Naive thymus-derived CD4-positive, alpha-beta T cell (primary cell): ENCODE measurements at regions not wholly inside any gene's neighbourhood (a gene's known extent, or its start where the extent isn't known, plus 50 kb on each side); places are given as distances from the start of the nearest gene placed in this dataset.
"Not testable (repeated sequence)": the region's sequence is repeated elsewhere in the genome, so short reads cannot be mapped to it uniquely, and the experiment has no call there.

Experiments used
- ATAC-seq: fragments of 150-1000 bp; cut with Tn5 transposase; 2 replicates; pipeline ENCODE4 v1.10.0; 2021; ENCODE audit warnings: mild to moderate bottlenecking, moderate library complexity
- CTCF ChIA-PET: fragments of 350-600 bp; sonication (Branson Sonifier 250); formaldehyde crosslinking; loops from one replicate; lab custom pipeline; 2021; ENCODE audit warnings: antibody characterized with exemption; lab: Charles Lee
- POLR2A ChIA-PET: fragments of 350-600 bp; sonication (Branson Sonifier 250); formaldehyde crosslinking; loops from one replicate; lab custom pipeline; 2021; ENCODE audit warnings: antibody characterized with exemption, inconsistent platforms; lab: Charles Lee
- DNase-seq, 9 donors: peaks; one replicate each; pipeline versions ENCODE4 v3.0.0 to v3.0.0-alpha.2; 2020 to 2022; ENCODE audit warnings: mixed read lengths in 1 of 9
- H3K27ac ChIP-seq: one replicate; pipeline ENCODE4 v1.7.0; 2013; ENCODE audit warnings: mild to moderate bottlenecking, low read depth, low read length, moderate library complexity
- H3K27me3 ChIP-seq, 2 donors: one replicate each; pipeline ENCODE4 v1.7.0; 2013; ENCODE audit warnings: low read length in 2 of 2, mild to moderate bottlenecking in 2 of 2, moderate library complexity in 2 of 2; ENCODE audit not compliant: control insufficient read depth in 2 of 2, insufficient read depth in 2 of 2
- H3K36me3 ChIP-seq, 3 experiments: 1 replicate in 2 of 3; 2 replicates in 1 of 3; pipeline ENCODE4 v1.7.0; 2013; ENCODE audit warnings: low read length in 3 of 3, mild to moderate bottlenecking in 3 of 3, moderate library complexity in 1 of 3; ENCODE audit not compliant: insufficient read depth in 3 of 3, control insufficient read depth in 2 of 3
- H3K4me1 ChIP-seq, 2 donors: one replicate each; pipeline ENCODE4 v1.7.0; 2013; ENCODE audit warnings: low read length in 2 of 2, mild to moderate bottlenecking in 2 of 2, moderate library complexity in 1 of 2; ENCODE audit not compliant: control insufficient read depth in 2 of 2, insufficient read depth in 2 of 2
- H3K4me3 ChIP-seq: 2 replicates; pipeline ENCODE4 v1.7.0; 2013; ENCODE audit warnings: mild to moderate bottlenecking, low read length
- H3K9me3 ChIP-seq, 3 experiments: 1 replicate in 2 of 3; 2 replicates in 1 of 3; pipeline ENCODE4 v1.7.0; 2013; ENCODE audit warnings: low read length in 3 of 3; ENCODE audit not compliant: control insufficient read depth in 2 of 3
- H3K27ac Mint-ChIP-seq, 9 donors: one replicate each; pipeline ENCODE4 v1.8.0; 2020 to 2022; ENCODE audit warnings: mixed read lengths in 9 of 9, mild to moderate bottlenecking in 8 of 9, moderate library complexity in 5 of 9, inconsistent platforms in 2 of 9
- H3K27me3 Mint-ChIP-seq, 5 donors: one replicate each; pipeline ENCODE4 v1.8.0; 2021 to 2022; ENCODE audit warnings: mixed read lengths in 5 of 5, mild to moderate bottlenecking in 1 of 5
- H3K36me3 Mint-ChIP-seq, 5 donors: one replicate each; pipeline ENCODE4 v1.8.0; 2020 to 2022; ENCODE audit warnings: mixed read lengths in 5 of 5, mild to moderate bottlenecking in 3 of 5, inconsistent platforms in 1 of 5
- H3K4me1 Mint-ChIP-seq, 7 donors: one replicate each; pipeline ENCODE4 v1.8.0; 2020 to 2022; ENCODE audit warnings: mixed read lengths in 7 of 7, mild to moderate bottlenecking in 3 of 7, inconsistent platforms in 1 of 7
- H3K4me3 Mint-ChIP-seq, 10 donors: one replicate each; pipeline ENCODE4 v1.8.0; 2020 to 2022; ENCODE audit warnings: mild to moderate bottlenecking in 10 of 10, mixed read lengths in 10 of 10, moderate library complexity in 6 of 10, inconsistent platforms in 2 of 10
- H3K9me3 Mint-ChIP-seq, 11 donors: one replicate each; pipeline ENCODE4 v1.8.0; 2020 to 2022; ENCODE audit warnings: mixed read lengths in 11 of 11, mild to moderate bottlenecking in 4 of 11, inconsistent platforms in 1 of 11, moderate library complexity in 1 of 11
- intact Hi-C, 2 donors: fragments of 100-400 bp; cut with micrococcal nuclease; formaldehyde crosslinking; loops; one replicate each; pipeline ENCODE4 v1.15.1; 2023

DNA sequence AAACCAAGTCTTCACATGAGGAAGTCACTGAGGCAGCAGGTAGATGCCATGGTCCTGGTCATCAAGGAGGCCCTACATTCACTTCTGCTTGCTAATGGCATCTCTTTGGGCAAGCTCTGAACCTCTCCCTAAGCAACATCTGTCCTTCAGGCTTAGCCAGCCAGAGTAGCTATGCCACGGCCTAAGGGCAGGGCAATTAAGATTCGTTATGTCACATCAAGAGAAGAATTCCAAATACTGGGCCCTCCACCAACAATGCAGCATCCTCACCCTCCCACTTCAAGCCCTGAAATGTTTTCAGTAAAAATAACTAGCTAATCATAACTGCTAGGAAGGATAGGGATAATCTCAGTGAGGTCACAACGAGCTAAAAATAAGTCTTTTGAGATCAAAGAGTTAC, 120.7 kb upstream of the HCCS start:
- Mint-ChIP-seq H3K4me3 (no peak overlapping the region), H3K4me1 (peaks cover 0 to 2% (median 0%) of the 10 kb centered on the region in 7 donors), H3K36me3 (no peaks in the 10 kb centered on the region), H3K27ac (no peak overlapping the region), H3K9me3 (peaks cover 0 to 12% (median 0%) of the 10 kb centered on the region in 11 donors), H3K27me3 (no peaks in the 10 kb centered on the region)
- intact Hi-C loops = no loop called here
- Histone ChIP-seq H3K4me3 (no peak overlapping the region), H3K9me3 (no peaks in the 10 kb centered on the region), H3K4me1 (no peaks in the 10 kb centered on the region), H3K27ac (no peak overlapping the region), H3K36me3 (no peaks in the 10 kb centered on the region), H3K27me3 (no peaks in the 10 kb centered on the region)
- CTCF ChIA-PET = no interaction called here
- DNase-seq = no peak
- POLR2A ChIA-PET = no interaction called here
- no peak for ATAC-seq

DNA sequence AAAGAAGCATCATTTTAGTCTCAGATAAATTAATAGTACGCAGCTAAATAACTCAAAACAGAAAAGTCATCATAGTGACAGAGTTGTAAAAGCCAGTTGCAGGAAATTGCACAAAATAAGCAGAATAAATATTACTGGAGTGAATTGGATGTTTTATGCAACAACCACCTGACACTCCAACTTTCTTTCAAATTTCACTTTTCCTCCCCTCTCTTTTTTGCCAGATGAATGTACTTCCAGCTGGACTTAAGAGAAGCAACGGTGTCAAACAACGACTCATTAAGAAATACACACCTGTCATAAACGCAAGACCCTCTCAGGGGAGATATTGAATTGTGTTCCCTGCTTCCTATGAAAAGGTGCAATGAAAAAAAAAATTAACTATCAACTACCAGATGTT, 120.2 kb upstream of the HCCS start:
- Mint-ChIP-seq H3K27ac (no peak overlapping the region), H3K36me3 (no peaks in the 10 kb centered on the region), H3K9me3 (peaks cover 0 to 13% (median 0%) of the 10 kb centered on the region in 11 donors), H3K27me3 (no peaks in the 10 kb centered on the region), H3K4me1 (peaks cover 0 to 2% (median 0%) of the 10 kb centered on the region in 7 donors), H3K4me3 (no peak overlapping the region)
- no peaks in the 10 kb centered on the region for H3K36me3 ChIP-seq
- DNase-seq (no peak), ATAC-seq (no peak)
- intact Hi-C loops = no loop called here
- CTCF ChIA-PET = no interaction called here
- H3K4me1 ChIP-seq = no peaks in the 10 kb centered on the region
- no peak overlapping the region for H3K4me3 ChIP-seq
- H3K27ac ChIP-seq = no peak overlapping the region
- POLR2A ChIA-PET = no interaction called here
- H3K27me3 ChIP-seq = no peaks in the 10 kb centered on the region
- H3K9me3 ChIP-seq = no peaks in the 10 kb centered on the region

GRCh38 chrX:10992110-10992509, 119.0 kb upstream of the HCCS start:
- H3K27me3 ChIP-seq = no peaks in the 10 kb centered on the region
- H3K36me3 ChIP-seq = no peaks in the 10 kb centered on the region
- no peak for ATAC-seq
- no peaks in the 10 kb centered on the region for H3K27me3 Mint-ChIP-seq
- DNase-seq = no peak
- POLR2A ChIA-PET = no interaction called here
- H3K4me3 ChIP-seq = no peak overlapping the region
- no peaks in the 10 kb centered on the region for H3K4me1 ChIP-seq
- H3K4me3 Mint-ChIP-seq = no peak overlapping the region
- H3K9me3 Mint-ChIP-seq = peaks cover 0 to 11% (median 0%) of the 10 kb centered on the region in 11 donors
- no peaks in the 10 kb centered on the region for H3K36me3 Mint-ChIP-seq
- no peak overlapping the region for H3K27ac ChIP-seq
- no peak overlapping the region for H3K27ac Mint-ChIP-seq
- CTCF ChIA-PET = no interaction called here
- intact Hi-C loops = no loop called here
- no peaks in the 10 kb centered on the region for H3K9me3 ChIP-seq
- H3K4me1 Mint-ChIP-seq = peaks cover 0 to 2% (median 0%) of the 10 kb centered on the region in 7 donors

DNA sequence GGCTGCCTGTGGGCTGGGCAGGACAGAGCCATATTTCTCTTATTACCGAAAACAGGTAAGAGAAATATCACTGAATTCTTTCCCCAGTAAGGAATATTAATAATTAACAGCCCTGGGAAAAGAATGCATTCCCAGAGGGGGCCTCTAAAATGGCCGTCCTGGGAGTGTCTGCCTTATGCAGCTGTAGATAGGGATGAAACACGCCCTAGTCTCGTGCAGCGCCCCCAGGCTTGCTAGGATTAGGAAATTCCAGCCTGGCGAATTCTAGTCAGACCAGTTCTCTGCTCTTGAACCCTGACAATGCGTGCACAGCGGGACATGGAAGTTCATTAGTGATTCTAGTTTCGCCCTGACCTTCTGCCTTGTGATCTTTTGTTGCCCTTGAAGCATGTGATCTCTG, 104.1 kb upstream of the HCCS start:
- intact Hi-C loops, H3K4me1 Mint-ChIP-seq, H3K27me3 Mint-ChIP-seq, H3K36me3 ChIP-seq, ATAC-seq, H3K27me3 ChIP-seq, H3K9me3 ChIP-seq, POLR2A ChIA-PET, H3K36me3 Mint-ChIP-seq, CTCF ChIA-PET, H3K4me3 ChIP-seq, H3K4me1 ChIP-seq, H3K27ac ChIP-seq, H3K4me3 Mint-ChIP-seq, H3K27ac Mint-ChIP-seq, DNase-seq: not testable (repeated sequence)
- H3K9me3 Mint-ChIP-seq = peaks cover 0 to 20% (median 4%) of the 10 kb centered on the region in 11 donors

- ChIA-PET POLR2A (no interaction called here), CTCF (no interaction called here)
- H3K4me3 Mint-ChIP-seq = no peak overlapping the region
- Histone ChIP-seq H3K9me3 (no peaks in the 10 kb centered on the region), H3K27me3 (no peaks in the 10 kb centered on the region), H3K4me3 (no peak overlapping the region), H3K27ac (no peak overlapping the region), H3K4me1 (no peaks in the 10 kb centered on the region), H3K36me3 (no peaks in the 10 kb centered on the region)
- H3K27ac Mint-ChIP-seq = no peak overlapping the region
- DNase-seq = no peak
- H3K4me1 Mint-ChIP-seq = no peaks in the 10 kb centered on the region
- peaks cover 0 to 15% (median 4%) of the 10 kb centered on the region in 11 donors for H3K9me3 Mint-ChIP-seq
- no peaks in the 10 kb centered on the region for H3K36me3 Mint-ChIP-seq
- ATAC-seq = no peak
- intact Hi-C loops = no loop called here
- no peaks in the 10 kb centered on the region for H3K27me3 Mint-ChIP-seq
Observed at GRCh38 chrX:11010476-11010875, 100.7 kb upstream of the HCCS start.

- no peaks in the 10 kb centered on the region for H3K27me3 ChIP-seq
- H3K4me1 ChIP-seq = no peaks in the 10 kb centered on the region
- Mint-ChIP-seq H3K27ac (no peak overlapping the region), H3K4me1 (no peaks in the 10 kb centered on the region), H3K4me3 (no peak overlapping the region), H3K36me3 (no peaks in the 10 kb centered on the region), H3K27me3 (no peaks in the 10 kb centered on the region), H3K9me3 (peaks cover 0 to 15% (median 2%) of the 10 kb centered on the region in 11 donors)
- no peak overlapping the region for H3K27ac ChIP-seq
- no peak overlapping the region for H3K4me3 ChIP-seq
- POLR2A ChIA-PET = no interaction called here
- DNase-seq = no peak
- intact Hi-C loops = no loop called here
- ATAC-seq = no peak
- H3K36me3 ChIP-seq = no peaks in the 10 kb centered on the region
- no peaks in the 10 kb centered on the region for H3K9me3 ChIP-seq
- CTCF ChIA-PET = no interaction called here
Observed at GRCh38 chrX:11016728-11017127, 94.4 kb upstream of the HCCS start.

DNA sequence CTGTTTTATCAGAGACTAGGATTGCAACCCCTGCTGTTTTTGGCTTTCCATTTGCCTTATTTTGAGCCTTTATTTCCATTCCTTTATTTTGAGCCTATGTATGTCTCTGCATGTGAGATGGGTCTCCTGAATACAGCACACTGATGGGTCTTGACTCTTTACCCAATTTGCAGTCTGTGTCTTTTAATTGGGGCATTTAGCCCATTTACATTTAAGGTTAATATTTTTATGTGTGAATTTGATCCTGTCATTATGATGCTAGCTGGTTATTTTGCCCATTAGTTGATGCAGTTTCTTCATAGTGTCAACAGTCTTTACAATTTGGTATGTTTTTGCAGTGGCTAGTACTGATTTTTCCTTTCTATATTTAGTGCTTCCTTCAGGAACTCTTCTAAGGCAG, 88.5 kb upstream of the HCCS start:
- H3K4me1 Mint-ChIP-seq, H3K36me3 ChIP-seq, H3K36me3 Mint-ChIP-seq, H3K27ac Mint-ChIP-seq, H3K4me1 ChIP-seq, ATAC-seq, H3K4me3 Mint-ChIP-seq, H3K27me3 ChIP-seq, H3K27ac ChIP-seq, DNase-seq, CTCF ChIA-PET, POLR2A ChIA-PET, H3K9me3 ChIP-seq, intact Hi-C loops, H3K27me3 Mint-ChIP-seq, H3K4me3 ChIP-seq: not testable (repeated sequence)
- peaks cover 0 to 38% (median 10%) of the 10 kb centered on the region in 11 donors for H3K9me3 Mint-ChIP-seq
